ENCODE measurements at regions not wholly inside any gene's neighbourhood (a gene's known extent, or its start where the extent isn't known, plus 50 kb on each side); places are given as distances from the start of the nearest gene placed in this dataset.
"Not testable (repeated sequence)": the region's sequence is repeated elsewhere in the genome, so short reads cannot be mapped to it uniquely, and the experiment has no call there.

DNA sequence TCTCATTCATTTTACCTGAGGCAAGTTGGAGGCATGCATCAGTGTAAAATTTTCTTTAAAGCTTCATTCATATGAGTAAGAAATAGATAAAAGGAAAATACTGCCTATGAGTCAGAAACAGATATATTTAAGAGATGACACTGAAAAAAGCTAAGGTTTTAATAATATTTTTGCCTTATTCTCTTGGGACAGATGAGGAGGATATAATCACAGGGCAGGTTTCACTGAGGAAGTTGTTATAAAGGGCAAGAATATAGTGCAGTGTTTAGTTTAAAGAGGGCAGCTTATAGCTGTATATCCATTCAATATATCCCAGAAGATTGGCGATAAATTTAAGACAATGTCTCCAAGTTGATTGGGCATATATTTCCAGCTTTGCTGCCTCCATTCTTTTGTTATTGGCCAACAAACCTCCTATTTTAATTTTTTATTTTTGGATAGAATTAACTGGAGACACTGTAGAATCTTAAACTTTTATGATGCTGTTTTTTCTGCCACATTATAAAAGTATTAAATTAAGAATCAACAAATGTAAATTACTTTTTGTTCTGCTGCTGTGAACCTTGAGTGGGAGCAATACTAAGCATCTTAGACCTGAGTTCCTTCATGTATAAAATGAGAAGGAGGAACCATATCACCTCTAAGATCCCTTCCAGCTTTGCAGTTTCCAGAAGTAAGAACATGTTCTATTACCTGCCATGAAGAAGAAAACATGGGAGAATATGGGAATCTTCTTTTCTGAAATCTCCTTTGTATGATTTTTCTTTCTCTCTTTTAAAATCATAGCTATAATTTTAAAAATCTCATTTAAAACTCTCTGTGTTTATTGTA is 171.6 kb downstream of the S1PR1 start:
- no peak for TF ChIP-seq CTCF (IDR thresholded peaks at IDR 0.05; ENCODE audit: low read depth, low read length)
- no peak for DNase-seq (ENCODE audit: low read depth in 2 of 2)
- no peak overlapping the region for H3K4me3 ChIP-seq (replicated peaks in 1 of 2; ENCODE audit: low read depth in 2 of 2, low read length in 2 of 2)

GRCh38 chr1:101409102-101409501 is 172.3 kb downstream of the S1PR1 start:
- DNase-seq (ENCODE audit: low read depth in 2 of 2) = no peak
- H3K4me3 ChIP-seq (replicated peaks in 1 of 2; ENCODE audit: low read depth in 2 of 2, low read length in 2 of 2) = no peak overlapping the region
- TF ChIP-seq CTCF (IDR thresholded peaks at IDR 0.05; ENCODE audit: low read depth, low read length) = no peak

DNA sequence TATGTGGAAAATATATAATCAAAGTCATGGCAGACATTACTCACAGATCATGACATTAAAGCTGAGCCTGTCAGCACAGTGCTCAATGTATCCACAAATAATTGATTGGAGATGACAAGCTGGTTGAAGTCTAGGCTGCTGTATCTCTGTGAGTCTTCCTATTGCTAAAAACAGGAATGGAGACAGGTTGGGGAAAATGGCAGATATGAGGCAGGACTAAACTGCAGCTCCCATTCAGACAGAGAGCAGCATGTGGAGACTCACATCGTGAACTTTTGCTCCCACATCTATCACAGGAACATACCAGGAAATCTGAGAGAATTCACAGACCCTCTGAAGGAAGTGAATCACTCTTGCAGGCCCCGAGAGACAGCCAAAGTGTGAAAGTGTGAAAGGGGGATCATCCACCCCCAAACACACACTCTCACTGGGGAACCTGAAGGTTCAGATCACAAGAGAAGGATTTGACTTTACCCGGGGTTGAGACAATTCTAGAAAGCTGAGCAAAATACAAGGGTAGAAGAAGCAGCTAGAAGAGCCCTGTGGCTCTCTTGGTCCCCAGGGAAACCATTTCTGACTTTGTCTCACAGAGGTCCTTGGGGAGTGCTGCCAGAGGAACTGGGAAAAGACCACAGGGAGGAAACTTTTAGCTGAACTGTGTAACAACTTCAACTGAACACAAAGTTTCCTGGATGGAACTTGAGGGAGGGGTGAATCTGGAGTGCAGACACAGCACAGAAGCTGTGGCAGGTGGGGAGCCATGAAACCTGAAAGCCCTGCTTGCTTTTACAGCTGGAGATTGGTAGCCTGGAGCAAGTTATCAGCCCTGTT is 173.4 kb downstream of the S1PR1 start:
- no peak for TF ChIP-seq CTCF (IDR thresholded peaks at IDR 0.05; ENCODE audit: low read depth, low read length)
- H3K4me3 ChIP-seq (replicated peaks in 1 of 2; ENCODE audit: low read depth in 2 of 2, low read length in 2 of 2) = no peak overlapping the region
- DNase-seq (ENCODE audit: low read depth in 2 of 2) = no peak

- no peak overlapping the region for H3K4me3 ChIP-seq (replicated peaks in 1 of 2; ENCODE audit: low read depth in 2 of 2, low read length in 2 of 2)
- TF ChIP-seq CTCF (IDR thresholded peaks at IDR 0.05; ENCODE audit: low read depth, low read length) = no peak
- DNase-seq (ENCODE audit: low read depth in 2 of 2) = no peak
These were observed 183.6 kb downstream of the S1PR1 start for GRCh38 chr1:101420406-101420805.

- not testable (repeated sequence) for DNase-seq (ENCODE audit: low read depth in 2 of 2); H3K4me3 ChIP-seq (replicated peaks in 1 of 2; ENCODE audit: low read depth in 2 of 2, low read length in 2 of 2)
These were observed 191.3 kb downstream of the S1PR1 start for GRCh38 chr1:101428083-101428482.

DNA sequence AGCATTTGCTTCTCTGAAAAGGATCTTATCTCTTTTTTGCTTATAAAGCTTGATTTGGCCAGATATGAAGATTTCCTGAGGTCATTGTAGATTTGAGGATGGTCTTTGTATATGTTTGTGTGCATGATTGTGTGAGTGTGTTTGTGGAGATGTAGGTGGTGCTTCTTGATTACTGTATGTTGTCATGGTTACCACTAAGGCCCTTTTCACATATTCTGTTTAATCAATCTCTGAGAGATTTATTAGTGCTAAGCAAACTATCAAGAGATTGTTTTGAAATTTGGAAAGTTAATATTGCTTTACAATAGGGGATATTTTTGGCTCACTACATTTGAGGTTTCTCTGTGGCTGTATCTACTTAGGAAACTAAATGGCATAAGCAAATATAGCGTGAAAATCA is 191.7 kb downstream of the S1PR1 start:
- no peak for DNase-seq (ENCODE audit: low read depth in 2 of 2)
- TF ChIP-seq CTCF (IDR thresholded peaks at IDR 0.05; ENCODE audit: low read depth, low read length) = no peak
- H3K4me3 ChIP-seq (replicated peaks in 1 of 2; ENCODE audit: low read depth in 2 of 2, low read length in 2 of 2) = no peak overlapping the region

GRCh38 chr1:101431956-101432510 is 195.2 kb downstream of the S1PR1 start:
- TF ChIP-seq CTCF (IDR thresholded peaks at IDR 0.05; ENCODE audit: low read depth, low read length) = no peak
- DNase-seq (ENCODE audit: low read depth in 2 of 2) = no peak
- no peak overlapping the region for H3K4me3 ChIP-seq (replicated peaks in 1 of 2; ENCODE audit: low read depth in 2 of 2, low read length in 2 of 2)

Data from cardiac fibroblast (primary cell).